ENCODE measurements at regions not wholly inside any gene's neighbourhood (a gene's known extent, or its start where the extent isn't known, plus 50 kb on each side); places are given as distances from the start of the nearest gene placed in this dataset.

DNA sequence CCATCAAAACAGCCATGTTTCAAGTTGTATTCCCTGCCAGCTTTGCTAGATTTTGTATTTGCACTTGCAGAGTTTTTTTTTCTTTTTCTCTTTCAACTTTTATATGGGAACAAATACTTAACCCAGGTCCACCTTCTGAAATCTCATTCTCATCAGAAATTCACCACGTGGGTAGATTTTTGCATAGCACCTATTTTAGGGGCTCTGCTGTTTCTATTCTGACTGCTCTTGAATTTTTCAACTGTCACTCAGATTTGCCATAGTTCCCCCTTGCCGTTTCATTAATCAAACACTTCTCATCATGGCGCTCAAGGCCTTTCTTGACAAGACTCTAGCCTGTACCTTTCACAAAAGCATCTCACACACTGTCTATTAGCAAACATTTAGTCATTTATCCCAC lies 767.2 kb downstream of the VRK1 start:
- no peak for TF ChIP-seq EZH2 (IDR thresholded peaks at IDR 0.05; ENCODE audit: insufficient read depth, poor library complexity, severe bottlenecking)
- TF ChIP-seq EZH2phosphoT487 (IDR thresholded peaks at IDR 0.05; ENCODE audit: insufficient read depth, low read depth), result no peak

Data from GM23248 (cell line).